ENCODE measurements at regions not wholly inside any gene's neighbourhood (a gene's known extent, or its start where the extent isn't known, plus 50 kb on each side); places are given as distances from the start of the nearest gene placed in this dataset.
A peak's percentile ranks its signal among the peaks of the same experiment; 100 is the strongest.

GRCh38 chr6:139480356-139481165, 106.1 kb upstream of the CITED2 start:
- TF ChIP-seq, protein P1, sequence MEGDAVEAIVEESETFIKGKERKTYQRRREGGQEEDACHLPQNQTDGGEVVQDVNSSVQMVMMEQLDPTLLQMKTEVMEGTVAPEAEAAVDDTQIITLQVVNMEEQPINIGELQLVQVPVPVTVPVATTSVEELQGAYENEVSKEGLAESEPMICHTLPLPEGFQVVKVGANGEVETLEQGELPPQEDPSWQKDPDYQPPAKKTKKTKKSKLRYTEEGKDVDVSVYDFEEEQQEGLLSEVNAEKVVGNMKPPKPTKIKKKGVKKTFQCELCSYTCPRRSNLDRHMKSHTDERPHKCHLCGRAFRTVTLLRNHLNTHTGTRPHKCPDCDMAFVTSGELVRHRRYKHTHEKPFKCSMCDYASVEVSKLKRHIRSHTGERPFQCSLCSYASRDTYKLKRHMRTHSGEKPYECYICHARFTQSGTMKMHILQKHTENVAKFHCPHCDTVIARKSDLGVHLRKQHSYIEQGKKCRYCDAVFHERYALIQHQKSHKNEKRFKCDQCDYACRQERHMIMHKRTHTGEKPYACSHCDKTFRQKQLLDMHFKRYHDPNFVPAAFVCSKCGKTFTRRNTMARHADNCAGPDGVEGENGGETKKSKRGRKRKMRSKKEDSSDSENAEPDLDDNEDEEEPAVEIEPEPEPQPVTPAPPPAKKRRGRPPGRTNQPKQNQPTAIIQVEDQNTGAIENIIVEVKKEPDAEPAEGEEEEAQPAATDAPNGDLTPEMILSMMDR (IDR thresholded peaks at IDR 0.05; ENCODE audit: insufficient read depth, low read depth, low read length, missing control alignments), result no peak
- H3K4me3 ChIP-seq (ENCODE audit: low read length), result no peak overlapping the region

DNA sequence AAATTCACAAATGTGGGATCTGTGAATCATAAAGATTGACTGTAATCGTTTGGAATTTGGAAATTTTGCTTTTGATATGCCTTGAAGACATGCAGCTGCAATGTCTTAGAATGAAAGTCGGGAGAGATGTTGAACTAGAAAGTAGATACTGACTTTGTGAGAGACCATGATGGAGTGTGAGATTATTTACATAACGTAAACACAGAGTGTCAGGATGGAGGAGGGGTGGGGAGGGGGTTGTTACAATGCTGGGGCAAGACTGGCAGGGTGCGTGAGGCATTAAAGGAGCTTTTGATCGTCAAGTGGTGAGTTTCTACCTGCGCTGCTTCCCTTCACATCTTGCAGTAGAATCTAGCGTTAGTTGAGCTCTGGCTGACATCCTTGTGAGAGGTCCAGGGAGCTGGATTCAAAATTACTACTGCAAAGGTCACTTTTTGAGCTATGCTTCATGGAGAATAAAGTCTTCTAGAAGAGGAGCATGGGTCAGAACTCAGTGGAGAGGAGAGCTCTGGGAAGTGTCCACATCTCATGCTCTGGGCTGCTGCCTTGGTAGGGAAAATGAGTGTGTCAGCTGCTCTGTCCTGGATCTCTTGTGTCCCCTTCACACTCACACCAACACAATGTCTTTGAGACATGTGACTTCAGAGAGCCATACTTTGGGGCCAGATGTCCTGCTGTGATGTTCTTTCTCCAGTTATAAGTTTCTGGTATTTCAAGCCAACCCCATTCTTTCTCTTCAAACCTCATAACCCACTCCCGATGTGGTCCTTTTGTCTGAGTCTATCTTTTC, 105.2 kb upstream of the CITED2 start:
- no peak for DNase-seq (ENCODE audit: low read depth)
- H3K4me3 ChIP-seq (ENCODE audit: low read length), result no peak overlapping the region
- TF ChIP-seq, protein P1 (IDR thresholded peaks at IDR 0.05; ENCODE audit: insufficient read depth, low read depth, low read length, missing control alignments), result no peak

More at GRCh38 chr6:139480356-139481165, 106.1 kb upstream of the CITED2 start:
- DNase-seq (ENCODE audit: low read depth), result no peak

DNA sequence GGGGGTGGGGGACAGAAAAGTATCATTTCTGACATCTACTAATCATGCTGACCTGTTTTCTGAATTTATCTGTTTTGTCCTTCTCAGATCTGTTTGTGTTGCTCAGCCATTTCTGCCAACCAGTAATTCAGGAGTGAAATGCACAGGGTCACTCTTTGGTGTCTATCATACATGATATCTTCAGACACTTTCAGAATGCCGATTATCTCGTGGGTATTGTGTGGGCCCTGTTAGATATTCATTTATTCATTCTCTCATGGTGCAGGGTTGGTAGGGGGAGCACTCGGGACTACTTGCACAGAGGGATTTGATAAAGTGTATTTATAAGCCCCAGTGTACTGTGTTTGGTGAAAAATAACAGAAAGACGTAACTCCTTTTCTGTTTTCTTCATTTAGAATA, 101.2 kb upstream of the CITED2 start:
- DNase-seq (ENCODE audit: low read depth), result no peak
- TF ChIP-seq, protein P1 (IDR thresholded peaks at IDR 0.05; ENCODE audit: insufficient read depth, low read depth, low read length, missing control alignments), result no peak
- no peak overlapping the region for H3K4me3 ChIP-seq (ENCODE audit: low read length)

- DNase-seq (ENCODE audit: low read depth), result no peak
- H3K4me3 ChIP-seq (ENCODE audit: low read length), result no peak overlapping the region
- TF ChIP-seq, protein P1 (IDR thresholded peaks at IDR 0.05; ENCODE audit: insufficient read depth, low read depth, low read length, missing control alignments), result no peak
Observed at GRCh38 chr6:139475241-139475640, 100.8 kb upstream of the CITED2 start.

- H3K4me3 ChIP-seq (ENCODE audit: low read length), result no peak overlapping the region
- TF ChIP-seq, protein P1 (IDR thresholded peaks at IDR 0.05; ENCODE audit: insufficient read depth, low read depth, low read length, missing control alignments), result no peak
- DNase-seq (ENCODE audit: low read depth), result peak; percentile 8
Observed at GRCh38 chr6:139474145-139475108, 100.0 kb upstream of the CITED2 start.

DNA sequence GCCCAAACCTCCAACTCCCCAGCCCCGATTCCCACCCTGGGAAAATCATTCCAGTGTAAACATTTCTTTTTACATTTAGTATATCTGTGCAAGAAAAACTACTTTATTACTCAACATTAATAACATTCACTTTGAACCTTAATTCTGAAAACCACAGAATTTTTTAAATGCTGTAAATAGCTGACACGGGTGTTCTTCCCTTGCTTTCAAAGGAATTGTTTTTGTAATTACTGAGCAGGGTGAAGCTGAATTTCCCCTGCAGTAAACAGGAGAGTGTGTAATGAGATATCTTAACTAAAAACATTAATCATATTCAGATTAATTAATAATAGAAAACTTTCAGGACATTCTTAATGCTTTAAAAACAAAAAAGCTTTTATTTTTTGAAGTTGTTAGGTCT, 99.3 kb upstream of the CITED2 start:
- TF ChIP-seq, protein P1 (IDR thresholded peaks at IDR 0.05; ENCODE audit: insufficient read depth, low read depth, low read length, missing control alignments), result no peak
- no peak for DNase-seq (ENCODE audit: low read depth)

More for the DNA sequence above, 99.3 kb upstream of the CITED2 start:
- no peak overlapping the region for H3K4me3 ChIP-seq (ENCODE audit: low read length)

Measured in epithelial cell of esophagus (primary cell).